NCI-H187 (cell line): ENCODE measurements at regions not wholly inside any gene's neighbourhood (a gene's known extent, or its start where the extent isn't known, plus 50 kb on each side); places are given as distances from the start of the nearest gene placed in this dataset.
"Not testable (repeated sequence)": the region's sequence is repeated elsewhere in the genome, so short reads cannot be mapped to it uniquely, and the experiment has no call there.

Source experiments
- DNase-seq, 2 experiments: peaks; one replicate each; lab custom pipeline; 2025; lab: John Stamatoyannopoulos, UW

GRCh38 chr2:208686665-208687064 lies 280.1 kb downstream of the PTH2R start:
- no peak for DNase-seq

- not testable (repeated sequence) for DNase-seq
Observed at GRCh38 chr2:208687720-208688119, 281.1 kb downstream of the PTH2R start.

- DNase-seq: no peak
Observed at GRCh38 chr2:208698114-208698513, 291.5 kb downstream of the PTH2R start.

DNA sequence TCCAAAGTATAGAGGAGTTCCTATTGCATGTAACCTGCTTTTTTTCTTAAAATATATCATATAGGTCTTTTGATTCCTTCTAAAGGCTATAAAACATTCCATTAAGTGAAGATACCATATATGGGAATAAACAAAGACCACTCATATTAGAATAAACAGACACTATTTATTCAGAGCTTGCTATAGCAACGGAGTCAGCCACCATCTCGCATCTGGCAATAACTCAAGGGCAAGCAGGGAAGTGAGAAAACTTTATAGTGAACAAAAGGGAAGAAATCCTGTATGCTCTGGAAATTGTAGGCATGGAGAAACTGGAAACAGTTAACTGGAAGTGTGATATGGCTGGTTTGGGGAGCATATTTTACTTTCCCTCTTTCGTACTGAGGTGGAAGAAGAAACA lies 301.9 kb downstream of the PTH2R start:
- no peak for DNase-seq

- DNase-seq: no peak
Observed at GRCh38 chr2:208711598-208711997, 305.0 kb downstream of the PTH2R start.

DNA sequence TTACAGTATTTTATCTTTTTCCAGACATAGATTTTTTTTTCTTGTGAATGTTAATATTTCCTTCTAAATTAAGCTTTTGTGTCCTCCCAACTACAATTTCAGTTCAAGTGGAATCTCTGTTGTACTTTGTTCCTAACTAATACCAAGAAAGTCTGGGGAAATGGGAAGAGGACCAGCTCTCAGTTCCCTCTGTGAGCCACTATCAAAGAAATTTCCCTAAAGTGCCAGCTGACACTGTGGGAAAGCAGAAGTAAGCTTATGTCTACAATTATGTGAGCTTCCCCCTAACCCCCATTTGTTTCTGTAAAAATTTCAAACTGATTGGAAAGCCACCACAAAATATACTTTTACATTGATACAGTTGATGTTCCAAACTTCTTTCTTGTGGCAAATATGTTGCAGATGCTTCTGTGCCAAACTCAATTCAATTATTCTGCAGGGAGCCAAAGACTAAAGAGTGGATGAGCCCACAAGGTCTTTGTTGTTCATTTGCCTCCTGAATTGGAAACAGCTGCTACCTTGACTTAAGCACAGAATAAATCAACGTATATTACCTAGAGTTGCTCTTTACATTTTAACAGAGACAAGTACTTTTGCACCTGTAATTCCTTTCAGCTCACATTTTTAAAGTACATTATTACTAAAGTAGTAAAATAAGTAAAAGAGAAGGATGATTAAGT lies 306.6 kb downstream of the PTH2R start:
- DNase-seq: no peak

DNA sequence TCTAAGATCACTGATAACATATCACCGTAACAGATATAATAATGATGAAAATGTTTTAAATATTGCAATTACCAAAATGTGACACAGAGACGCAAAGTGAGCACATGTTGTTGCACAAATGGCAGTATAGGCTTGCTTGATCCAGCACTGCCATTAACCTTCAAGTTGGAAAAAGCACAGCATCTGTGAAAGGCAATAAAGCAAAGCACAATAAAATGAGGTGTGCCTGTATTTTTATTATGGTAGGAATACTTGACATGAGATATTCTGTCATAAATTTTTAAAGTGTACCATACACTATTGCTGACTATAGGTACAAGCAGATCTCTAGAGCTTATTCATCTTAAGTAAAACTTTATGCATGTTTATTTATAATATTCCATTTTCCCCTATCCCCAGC lies 312.2 kb downstream of the PTH2R start:
- DNase-seq: no peak

- DNase-seq: no peak
Observed at GRCh38 chr2:208722731-208723130, 316.1 kb downstream of the PTH2R start.

DNA sequence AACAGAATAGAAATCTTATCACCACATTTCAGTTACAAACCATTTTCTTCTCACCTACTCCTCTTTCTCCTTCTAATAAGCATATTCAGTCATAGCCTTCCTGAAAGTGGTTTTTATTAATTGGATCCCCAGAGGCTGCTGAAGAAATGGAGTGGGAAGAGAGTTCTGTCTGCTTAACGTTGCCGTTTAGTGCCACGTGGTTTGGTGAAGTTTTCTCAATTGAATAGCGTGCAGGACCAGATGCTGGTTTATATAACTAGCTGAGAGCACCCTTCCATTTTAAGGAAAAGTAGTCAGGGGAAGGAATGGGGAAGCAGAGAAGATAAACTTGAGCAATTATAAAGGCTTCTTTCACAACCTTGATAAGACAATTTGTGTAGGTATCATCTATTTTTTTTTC lies 318.7 kb downstream of the PTH2R start:
- DNase-seq: no peak

- no peak for DNase-seq
Observed at GRCh38 chr2:208726242-208726641, 319.6 kb downstream of the PTH2R start.

DNA sequence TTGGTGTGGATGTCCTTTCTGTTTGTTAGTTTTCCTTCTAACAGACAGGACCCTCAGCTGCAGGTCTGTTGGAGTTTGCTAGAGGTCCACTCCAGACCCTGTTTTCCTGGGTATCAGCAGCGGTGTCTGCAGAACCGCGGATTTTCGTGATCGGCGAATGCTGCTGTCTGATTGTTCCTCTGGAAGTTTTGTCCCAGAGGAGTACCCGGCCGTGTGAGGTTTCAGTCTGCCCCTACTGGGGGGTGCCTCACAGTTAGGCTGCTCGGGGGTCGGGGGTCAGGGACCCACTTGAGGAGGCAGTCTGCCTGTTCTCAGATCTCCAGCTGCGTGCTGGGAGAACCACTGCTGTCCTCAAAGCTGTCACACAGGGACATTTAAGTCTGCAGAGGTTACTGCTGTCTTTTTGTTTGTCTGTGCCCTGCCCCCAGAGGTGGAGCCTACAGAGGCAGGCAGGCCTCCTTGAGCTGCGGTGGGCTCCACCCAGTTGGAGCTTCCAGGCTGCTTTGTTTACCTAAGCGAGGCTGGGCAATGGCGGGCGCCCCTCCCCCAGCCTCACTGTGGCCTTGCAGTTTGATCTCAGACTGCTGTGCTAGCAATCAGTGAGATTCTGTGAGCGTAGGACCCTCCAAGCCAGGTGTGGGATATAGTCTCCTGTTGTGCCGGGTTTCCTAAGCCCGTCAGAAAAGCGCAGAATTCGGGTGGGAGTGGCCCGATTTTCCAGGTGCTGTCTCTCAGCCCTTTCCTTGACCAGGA lies 345.2 kb downstream of the PTH2R start:
- DNase-seq: not testable (repeated sequence)

GRCh38 chr2:208757364-208757763 lies 350.8 kb downstream of the PTH2R start:
- no peak for DNase-seq

DNA sequence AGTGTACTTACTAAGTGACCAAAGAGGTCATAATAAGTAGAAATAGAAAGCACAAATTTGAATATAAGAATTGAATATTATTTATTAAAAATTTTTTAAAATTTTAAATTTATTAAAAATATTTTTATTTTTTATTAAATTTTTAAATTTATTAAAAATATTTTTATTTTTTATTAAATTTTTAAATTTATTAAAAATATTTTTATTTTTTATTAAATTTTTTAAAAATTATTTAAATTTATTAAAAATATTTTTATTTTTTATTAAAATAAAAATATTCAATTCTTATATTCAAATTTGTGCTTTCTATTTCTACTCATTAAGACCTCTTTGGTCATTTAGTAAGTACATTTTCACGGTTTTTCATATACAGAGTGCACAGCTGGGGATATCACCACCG lies 366.5 kb downstream of the PTH2R start:
- not testable (repeated sequence) for DNase-seq

DNA sequence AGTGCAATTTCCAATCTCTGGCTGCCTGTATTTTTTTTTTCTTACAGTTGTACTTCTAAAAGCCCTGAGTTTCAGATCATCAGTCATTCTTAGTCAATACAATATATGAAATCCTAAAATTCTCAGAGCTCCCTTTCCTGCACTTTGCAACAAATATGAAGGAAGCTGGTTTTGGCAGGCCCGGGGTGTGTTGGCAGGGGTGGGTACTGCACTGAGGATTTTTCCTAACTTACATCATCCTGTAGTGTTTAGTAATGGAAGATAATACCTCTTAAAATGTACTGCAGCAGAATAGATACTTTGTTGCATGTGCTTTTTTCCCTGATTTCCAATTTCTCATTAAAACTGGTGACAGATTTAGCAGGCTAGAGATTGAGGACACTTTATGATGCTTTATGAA lies 374.6 kb downstream of the PTH2R start:
- no peak for DNase-seq

DNA sequence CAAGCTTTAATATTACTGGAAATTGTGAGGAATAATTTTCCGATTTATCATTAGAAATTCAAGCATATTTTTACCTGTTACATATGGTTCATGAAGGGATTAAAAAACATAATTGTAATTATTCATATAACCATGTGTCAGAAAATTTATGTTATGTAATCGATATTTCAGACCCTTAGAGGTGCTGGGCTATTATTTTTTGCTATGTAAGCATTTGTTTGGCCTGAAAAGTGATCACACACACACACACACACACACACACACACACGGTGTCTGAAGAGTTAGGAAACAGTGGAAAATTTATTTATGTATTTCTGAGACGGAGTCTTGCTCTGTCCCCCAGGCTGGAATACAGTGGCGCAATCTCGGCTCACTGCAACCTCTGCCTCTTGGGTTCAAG lies 375.5 kb downstream of the PTH2R start:
- no peak for DNase-seq

DNA sequence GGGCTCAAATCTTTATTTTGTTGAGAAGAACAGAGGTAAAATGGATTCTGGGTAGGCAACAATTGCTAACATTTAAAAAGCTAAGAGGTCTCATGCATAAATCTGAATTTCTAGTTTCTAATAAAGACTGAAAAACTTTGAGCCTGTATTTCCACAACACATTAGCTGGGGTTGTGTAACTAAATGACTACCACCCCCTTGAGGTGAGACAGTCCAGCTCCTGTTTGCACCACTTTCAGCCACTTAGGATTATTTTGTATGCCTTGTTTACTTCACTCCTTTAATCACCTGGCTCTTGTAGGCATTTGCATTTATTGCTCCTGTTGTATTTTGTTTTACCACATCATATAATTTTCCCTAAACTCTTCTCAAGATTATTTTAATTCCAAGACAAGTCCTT lies 376.6 kb downstream of the PTH2R start:
- no peak for DNase-seq

DNA sequence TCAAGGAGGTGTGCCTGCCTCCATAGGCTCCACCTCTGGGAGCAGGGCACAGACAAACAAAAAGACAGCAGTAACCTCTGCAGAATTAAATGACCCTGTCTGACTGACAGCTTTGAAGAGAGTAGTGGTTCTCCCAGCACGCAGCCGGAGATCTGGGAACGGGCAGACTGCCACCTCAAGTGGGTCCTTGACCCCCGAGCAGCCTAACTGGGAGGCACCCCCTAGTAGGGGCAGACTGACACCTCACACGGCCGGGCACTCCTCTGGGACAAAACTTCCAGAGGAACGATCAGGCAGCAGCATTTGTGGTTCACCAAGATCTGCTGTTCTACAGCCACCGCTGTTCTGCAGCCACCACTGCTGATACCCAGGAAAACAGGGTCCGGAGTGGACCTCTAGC lies 378.2 kb downstream of the PTH2R start:
- DNase-seq: not testable (repeated sequence)

DNA sequence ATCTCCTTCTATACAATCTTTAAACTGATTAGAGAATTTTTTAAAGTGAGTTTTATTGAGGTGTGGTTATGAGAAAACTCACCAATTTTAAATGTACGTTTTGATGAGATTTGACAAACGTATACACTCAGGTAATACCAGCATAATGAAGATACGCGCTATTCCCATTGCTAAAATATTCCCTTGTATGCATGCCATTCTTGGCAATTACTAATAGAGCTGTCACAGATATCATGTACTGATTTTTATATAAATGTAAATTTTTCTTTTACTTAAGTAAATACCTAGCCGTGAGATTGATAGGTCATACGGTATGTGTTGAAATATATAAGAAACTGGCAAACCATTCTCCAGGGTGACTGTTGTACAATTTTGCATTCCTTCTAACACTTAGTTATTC lies 384.7 kb downstream of the PTH2R start:
- no peak for DNase-seq

- no peak for DNase-seq
Observed at GRCh38 chr2:208792766-208793165, 386.2 kb downstream of the PTH2R start.

DNA sequence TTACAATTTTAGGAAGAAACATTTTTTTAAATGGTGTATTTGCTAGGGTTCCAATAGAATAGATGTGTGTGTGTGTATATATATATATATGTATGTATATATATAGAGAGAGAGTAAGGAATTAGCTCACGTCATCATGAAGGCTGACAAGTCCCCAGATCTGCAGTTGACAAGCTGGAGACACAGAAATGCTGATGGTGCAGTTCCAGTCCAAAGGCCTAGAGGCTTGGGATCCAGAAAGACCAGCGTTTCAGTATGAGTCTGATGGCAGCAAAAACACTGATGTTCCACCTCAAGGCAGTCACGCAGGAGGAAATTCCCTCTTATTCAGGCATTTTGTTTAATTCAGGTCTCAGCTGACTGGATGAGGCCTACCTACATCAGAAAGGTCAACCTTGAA lies 386.8 kb downstream of the PTH2R start:
- DNase-seq: no peak

DNA sequence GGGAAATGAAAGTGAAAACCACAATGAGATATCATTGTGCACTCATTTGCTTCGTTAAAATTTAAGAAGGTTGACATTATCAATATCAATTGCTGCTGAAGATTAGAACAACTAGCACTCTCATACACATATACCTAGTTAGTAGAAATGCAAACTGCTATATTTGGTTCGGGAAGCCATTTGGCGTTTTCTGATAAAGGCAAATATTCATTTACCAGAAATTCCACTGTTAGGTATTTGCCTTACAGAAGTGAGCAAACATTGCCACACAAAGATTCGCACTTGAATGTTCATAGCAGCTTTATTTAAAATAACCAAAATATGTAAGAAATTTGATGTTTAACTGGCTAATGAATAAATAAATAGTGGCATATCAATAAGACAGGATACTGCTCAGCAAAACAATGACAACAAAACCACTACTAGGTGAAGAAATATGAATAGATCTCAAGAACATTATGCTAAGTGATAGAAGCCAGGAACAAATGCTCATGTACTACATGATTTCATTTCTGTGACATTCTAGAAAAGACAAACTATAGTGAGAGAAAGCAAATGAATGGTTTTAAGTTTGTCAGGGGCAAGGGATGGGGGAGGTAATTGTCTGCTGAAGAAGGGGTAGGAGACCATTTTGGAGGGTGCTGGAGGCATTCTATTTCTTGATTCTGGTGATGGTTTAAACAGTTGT lies 387.8 kb downstream of the PTH2R start:
- no peak for DNase-seq

DNA sequence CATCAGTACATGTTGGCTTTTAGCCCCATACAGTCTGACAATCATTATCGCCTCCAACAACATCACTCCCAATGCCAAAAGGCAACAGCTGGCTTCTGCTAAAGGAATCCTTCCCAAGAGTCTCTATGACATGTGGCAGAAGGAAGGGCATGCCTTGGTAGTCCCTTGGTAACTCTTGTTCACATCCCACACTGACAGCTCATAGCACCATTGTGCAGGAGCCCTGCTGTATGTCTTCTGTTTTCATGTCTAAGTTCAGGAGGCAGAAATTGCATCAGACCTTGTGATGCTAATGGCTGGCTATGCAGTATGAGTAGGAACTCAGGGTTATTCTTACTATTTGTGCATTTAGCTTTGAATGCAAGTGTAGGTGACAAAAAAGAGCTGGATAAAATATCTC lies 392.1 kb downstream of the PTH2R start:
- DNase-seq: no peak

DNA sequence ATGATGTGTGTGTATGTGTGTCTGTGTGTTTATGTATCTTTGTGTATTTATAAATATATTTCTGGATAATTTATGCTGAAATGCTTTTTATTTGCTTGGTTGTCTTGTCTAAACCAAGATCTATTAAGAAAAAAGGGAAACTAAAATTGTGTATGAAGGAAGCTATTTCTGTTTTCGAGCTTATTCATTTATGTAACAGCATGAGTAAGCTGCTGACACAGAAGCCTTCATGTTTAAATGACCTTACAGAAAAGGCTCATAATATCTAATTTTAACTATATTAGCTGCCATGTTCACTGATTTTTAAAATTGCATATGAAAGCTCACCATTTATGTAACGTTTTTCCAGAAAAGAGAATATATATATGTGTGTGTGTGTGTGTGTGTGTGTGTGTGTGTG lies 392.8 kb downstream of the PTH2R start:
- no peak for DNase-seq
